HEK293T (cell line): ENCODE measurements at regions not wholly inside any gene's neighbourhood (a gene's known extent, or its start where the extent isn't known, plus 50 kb on each side); places are given as distances from the start of the nearest gene placed in this dataset.

Experiments used
- CTCF ChIA-PET: fragments of 350-600 bp; formaldehyde crosslinking; extraction: SDS; loops from one replicate; lab custom pipeline; 2021; ENCODE audit warnings: antibody characterized with exemption, inconsistent platforms; lab: Yijun Ruan, JAX
- POLR2A ChIA-PET: fragments of 350-600 bp; formaldehyde crosslinking; extraction: SDS; loops from one replicate; lab custom pipeline; 2020; ENCODE audit warnings: antibody characterized with exemption, inconsistent platforms; lab: Yijun Ruan, JAX
- DNase-seq: peaks from one replicate; pipeline ENCODE4 v3.0.0; 2012; ENCODE audit warnings: mixed read lengths; ENCODE audit errors: extremely low spot score
- ARNT ChIP-seq: fragments of 450-650 bp; IDR thresholded peaks from 2 replicates; pipeline ENCODE4 v1.6.1; 2017; ENCODE audit warnings: mild to moderate bottlenecking
- BHLHE40 ChIP-seq: fragments of 450-650 bp; IDR thresholded peaks from 2 replicates; pipeline ENCODE4 v1.6.1; 2016; ENCODE audit warnings: mild to moderate bottlenecking, moderate library complexity, borderline replicate concordance
- CTBP1 ChIP-seq: fragments of 450-650 bp; IDR thresholded peaks from 2 replicates; pipeline ENCODE4 v1.6.1; 2016; ENCODE audit warnings: borderline replicate concordance
- ELF4 ChIP-seq: fragments of 450-650 bp; IDR thresholded peaks from 2 replicates; pipeline ENCODE4 v1.6.1; 2017; ENCODE audit warnings: antibody characterized with exemption
- FOXA1 ChIP-seq: fragments of 450-650 bp; IDR thresholded peaks from 2 replicates; pipeline ENCODE4 v1.6.1; 2016; ENCODE audit warnings: mild to moderate bottlenecking
- FOXK2 ChIP-seq: fragments of 450-650 bp; IDR thresholded peaks from 2 replicates; pipeline ENCODE4 v1.6.1; 2016; ENCODE audit warnings: mild to moderate bottlenecking
- FOXM1 ChIP-seq: fragments of 450-650 bp; IDR thresholded peaks from 2 replicates; pipeline ENCODE4 v1.6.1; 2017; ENCODE audit warnings: mild to moderate bottlenecking, borderline replicate concordance
- HDGF ChIP-seq: fragments of 450-650 bp; IDR thresholded peaks from 2 replicates; pipeline ENCODE4 v1.6.1; 2017; ENCODE audit warnings: antibody characterized with exemption, borderline replicate concordance
- L3MBTL2 ChIP-seq: fragments of 450-650 bp; conservative IDR thresholded peaks from 2 replicates; pipeline ENCODE4 v1.6.1; 2016; ENCODE audit warnings: mild to moderate bottlenecking
- LEF1 ChIP-seq: fragments of 450-650 bp; IDR thresholded peaks from 2 replicates; pipeline ENCODE4 v1.6.1; 2017; ENCODE audit warnings: mild to moderate bottlenecking, borderline replicate concordance
- NFRKB ChIP-seq: fragments of 450-650 bp; IDR thresholded peaks from 2 replicates; pipeline ENCODE4 v1.6.1; 2016; ENCODE audit warnings: mild to moderate bottlenecking, moderate library complexity
- PKNOX1 ChIP-seq: fragments of 450-650 bp; IDR thresholded peaks from 2 replicates; pipeline ENCODE4 v1.6.1; 2016
- SP1 ChIP-seq: fragments of 450-650 bp; IDR thresholded peaks from 2 replicates; pipeline ENCODE4 v1.6.1; 2017
- SUZ12 ChIP-seq: fragments of 450-650 bp; IDR thresholded peaks from 2 replicates; pipeline ENCODE4 v1.6.1; 2016; ENCODE audit warnings: mild to moderate bottlenecking
- TARDBP ChIP-seq: fragments of 450-650 bp; IDR thresholded peaks from 2 replicates; pipeline ENCODE4 v1.6.1; 2016
- ZNF384 ChIP-seq: fragments of 450-650 bp; IDR thresholded peaks from 2 replicates; pipeline ENCODE4 v1.6.1; 2016

DNA sequence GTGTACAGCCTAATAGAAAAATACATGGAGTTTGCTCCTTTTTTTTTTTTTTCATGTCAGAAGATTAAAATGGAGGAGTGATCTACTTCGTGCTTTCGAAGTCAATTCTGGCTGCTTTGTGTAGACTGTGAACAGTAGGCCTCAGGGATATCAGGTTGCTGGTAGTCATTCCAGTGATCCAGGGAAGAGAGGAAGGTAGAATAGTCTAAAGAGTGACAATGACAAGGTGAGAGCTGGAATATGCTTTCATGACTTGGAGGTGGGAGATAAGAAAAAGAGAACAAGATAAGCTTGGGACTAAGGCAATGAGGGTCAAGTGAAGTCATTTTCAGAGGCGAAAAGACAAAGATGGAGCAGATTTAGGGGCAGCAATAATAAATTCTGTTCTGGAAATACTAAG lies 111.3 kb upstream of the MIR17HG start:
- TF ChIP-seq ELF4 (no peak), SP1 (no peak), ZNF384 (no peak), FOXA1 (no peak), FOXM1 (no peak), BHLHE40 (no peak), HDGF (no peak), PKNOX1 (no peak), SUZ12 (no peak)
- CTCF ChIA-PET, result interaction anchor here (0.5 to 0.7 kb wide), 2 partner anchors 47 to 86 kb away, joined by 3 to 5 read pairs; no protein-coding TSS in a partner anchor
- no peak for DNase-seq
- POLR2A ChIA-PET, result no interaction called here

DNA sequence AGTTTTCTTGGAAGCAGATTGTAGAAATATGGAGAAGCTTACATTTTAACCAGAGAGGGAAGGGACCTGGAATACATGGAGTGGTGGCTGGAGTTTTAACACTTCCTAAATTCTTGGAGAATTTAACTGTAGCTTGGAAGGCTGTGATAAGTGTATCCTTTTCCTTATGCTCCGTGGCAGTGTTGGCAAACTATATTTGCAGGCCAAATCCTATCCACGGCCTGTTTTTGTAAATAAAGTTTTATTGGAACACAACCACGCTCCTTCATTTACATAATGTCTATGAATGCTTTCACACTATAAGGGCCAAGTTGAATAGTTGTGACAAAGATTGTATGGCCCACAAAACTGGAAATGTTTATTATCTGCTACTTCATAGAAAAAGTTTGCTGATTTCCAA lies 110.6 kb upstream of the MIR17HG start:
- no peak for DNase-seq
- no peak for TF ChIP-seq TARDBP
- TF ChIP-seq ARNT, result no peak
- TF ChIP-seq LEF1, result no peak
- TF ChIP-seq FOXA1, result no peak
- TF ChIP-seq PKNOX1, result no peak
- TF ChIP-seq HDGF, result no peak
- TF ChIP-seq FOXM1, result no peak
- POLR2A ChIA-PET, result no interaction called here
- CTCF ChIA-PET, result interaction anchor here (0.5 to 1.5 kb wide), 2 partner anchors 11 to 87 kb away, joined by 3 read pairs; no protein-coding TSS in a partner anchor

DNA sequence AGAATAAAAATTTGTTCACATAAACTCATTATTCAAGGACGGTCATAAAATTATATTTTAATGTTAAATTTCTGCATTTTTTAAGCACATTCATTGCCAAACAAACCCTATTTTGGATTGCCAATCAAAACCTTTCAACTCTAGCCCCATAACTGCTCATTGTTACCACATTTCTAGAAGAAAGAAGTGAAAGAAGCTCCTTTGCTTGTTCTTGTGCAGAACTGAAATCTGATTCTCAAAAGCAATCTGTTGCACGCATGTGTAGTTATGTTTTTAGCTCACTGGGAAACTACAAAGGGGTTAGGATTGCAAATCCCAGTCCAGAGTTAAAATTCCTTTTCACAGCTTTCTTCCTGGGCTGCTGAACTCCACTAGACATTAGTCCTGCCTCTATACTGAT lies 109.5 kb upstream of the MIR17HG start:
- no peak for TF ChIP-seq SUZ12
- no peak for TF ChIP-seq LEF1
- TF ChIP-seq TARDBP, result no peak
- TF ChIP-seq CTBP1, result no peak
- TF ChIP-seq ZNF384, result no peak
- no peak for TF ChIP-seq PKNOX1
- no peak for TF ChIP-seq FOXK2
- no peak for TF ChIP-seq L3MBTL2
- no peak for TF ChIP-seq BHLHE40
- ChIA-PET CTCF (interaction anchor here (1.5 kb wide), 1 partner anchor 10 kb away, joined by 3 read pairs; no protein-coding TSS in a partner anchor), POLR2A (no interaction called here)
- DNase-seq, result no peak

DNA sequence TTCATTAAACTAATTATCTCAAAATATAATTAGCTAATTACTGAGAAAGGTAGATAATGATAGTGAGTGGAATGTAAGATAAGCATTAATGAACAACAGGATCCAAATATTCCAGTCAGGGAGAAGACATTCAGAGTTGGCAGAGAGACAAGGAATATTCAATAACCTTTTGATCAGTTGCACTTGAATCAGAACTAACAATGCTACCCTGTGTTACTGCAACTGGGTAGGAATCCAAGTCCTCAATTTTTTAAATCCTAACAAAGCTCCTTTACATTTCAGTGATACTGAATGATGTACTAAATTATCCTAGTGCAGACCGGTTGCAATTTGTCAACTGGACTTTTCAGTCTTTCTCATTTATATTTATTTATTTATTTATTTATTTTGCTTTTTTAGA lies 107.1 kb upstream of the MIR17HG start:
- ChIA-PET POLR2A (no interaction called here), CTCF (no interaction called here)
- DNase-seq, result no peak
- TF ChIP-seq CTBP1 (no peak), PKNOX1 (no peak), HDGF (no peak), SP1 (no peak), FOXM1 (no peak)

DNA sequence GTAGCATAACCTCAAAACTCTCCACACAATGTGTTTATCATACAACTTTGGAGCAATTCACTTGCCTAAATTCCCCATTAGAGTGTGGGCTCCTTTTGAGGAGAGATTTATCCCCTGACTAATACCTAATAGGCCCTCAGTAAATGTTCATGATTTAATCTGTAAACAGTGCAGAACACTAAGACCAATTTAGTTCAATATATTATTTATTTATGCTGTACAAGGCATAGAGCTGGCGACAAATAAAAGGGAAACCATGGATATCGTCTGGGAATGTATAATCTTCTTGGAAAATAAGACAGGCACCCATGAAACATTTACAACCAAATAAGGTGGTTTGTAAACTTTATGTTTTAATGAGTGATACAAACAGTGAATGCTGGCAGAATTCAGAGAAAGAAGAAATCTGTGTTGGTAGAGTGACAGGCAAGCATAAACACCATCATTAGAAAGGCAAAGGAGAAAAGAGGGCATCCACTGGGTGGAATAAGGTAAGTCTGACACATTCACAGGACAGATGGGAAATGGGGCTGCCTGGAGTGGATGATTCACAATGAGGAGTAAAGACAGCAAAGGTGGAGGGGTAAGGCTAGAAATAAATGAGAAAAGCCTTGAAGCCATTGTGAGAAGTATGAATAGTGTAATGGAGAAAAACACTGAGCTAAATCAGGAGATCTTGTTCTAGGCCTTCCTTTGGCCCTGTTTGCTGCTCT lies 106.1 kb upstream of the MIR17HG start:
- ChIA-PET CTCF (no interaction called here), POLR2A (no interaction called here)
- no peak for DNase-seq

More for the DNA sequence above, 106.1 kb upstream of the MIR17HG start:
- TF ChIP-seq FOXA1, result no peak
- TF ChIP-seq ARNT, result no peak
- no peak for TF ChIP-seq L3MBTL2
- TF ChIP-seq FOXM1, result no peak
- TF ChIP-seq TARDBP, result no peak
- TF ChIP-seq CTBP1, result no peak
- no peak for TF ChIP-seq BHLHE40
- no peak for TF ChIP-seq HDGF
- no peak for TF ChIP-seq ELF4
- no peak for TF ChIP-seq LEF1
- no peak for TF ChIP-seq ZNF384
- TF ChIP-seq NFRKB, result no peak
- TF ChIP-seq SP1, result no peak
- no peak for TF ChIP-seq FOXK2
- no peak for TF ChIP-seq SUZ12
- TF ChIP-seq PKNOX1, result no peak
